SW480 (cell line): ENCODE measurements at regions not wholly inside any gene's neighbourhood (a gene's known extent, or its start where the extent isn't known, plus 50 kb on each side); places are given as distances from the start of the nearest gene placed in this dataset.
"Not testable (repeated sequence)": the region's sequence is repeated elsewhere in the genome, so short reads cannot be mapped to it uniquely, and the experiment has no call there.

Experiments
- DNase-seq: peaks from one replicate; pipeline ENCODE4 v3.0.0-alpha.2; 2016; ENCODE audit warnings: low spot score

DNA sequence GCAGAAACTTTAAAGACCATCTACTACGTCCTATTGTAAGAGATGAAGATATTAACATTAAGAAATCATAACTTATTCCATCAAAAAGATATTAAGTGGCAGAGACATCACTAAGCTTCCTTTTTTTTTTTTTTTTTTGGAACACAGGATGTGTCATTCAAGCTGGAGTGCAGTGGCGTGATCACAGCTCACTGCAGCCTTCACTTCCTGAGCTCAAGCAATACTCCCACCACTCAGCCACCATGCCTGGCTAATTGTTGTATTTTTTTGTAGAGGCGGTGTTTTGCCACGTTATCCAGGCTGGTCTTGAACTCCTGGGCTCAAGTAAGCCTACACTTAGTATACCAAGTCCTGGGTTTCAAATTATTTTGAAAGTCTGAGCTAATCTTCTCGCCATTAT is 169.7 kb upstream of the KCTD7 start:
- DNase-seq: not testable (repeated sequence)

- not testable (repeated sequence) for DNase-seq
Measured at GRCh38 chr7:66459783-66460413, 168.8 kb upstream of the KCTD7 start.

- DNase-seq: no peak
Measured at GRCh38 chr7:66460921-66461361, 167.7 kb upstream of the KCTD7 start.

- DNase-seq: not testable (repeated sequence)
Measured at GRCh38 chr7:66461397-66461796, 167.3 kb upstream of the KCTD7 start.

- DNase-seq: not testable (repeated sequence)
Measured at GRCh38 chr7:66462831-66463230, 165.8 kb upstream of the KCTD7 start.

GRCh38 chr7:66464059-66464458 is 164.6 kb upstream of the KCTD7 start:
- no peak for DNase-seq

- no peak for DNase-seq
Measured at GRCh38 chr7:66466081-66466600, 162.5 kb upstream of the KCTD7 start.

DNA sequence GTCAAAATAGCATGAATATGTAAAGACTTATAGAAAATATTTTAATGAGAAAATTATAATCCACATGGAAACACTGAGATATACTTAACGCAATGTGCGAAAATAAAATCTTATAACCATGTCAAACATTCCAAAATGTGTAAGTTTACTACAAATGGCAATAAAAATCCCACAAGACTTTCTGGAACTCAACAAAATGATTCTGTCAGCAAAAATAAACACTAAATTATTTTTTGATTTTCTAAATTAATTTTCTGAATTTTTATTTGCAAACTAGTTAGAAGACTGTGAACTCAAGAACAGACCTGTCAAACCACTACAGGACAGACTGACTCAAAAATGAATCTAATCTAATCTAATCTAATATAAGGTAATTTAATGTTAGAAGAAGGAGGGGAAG is 160.8 kb upstream of the KCTD7 start:
- DNase-seq: no peak

- DNase-seq: not testable (repeated sequence)
Measured at GRCh38 chr7:66473064-66473463, 155.6 kb upstream of the KCTD7 start.

DNA sequence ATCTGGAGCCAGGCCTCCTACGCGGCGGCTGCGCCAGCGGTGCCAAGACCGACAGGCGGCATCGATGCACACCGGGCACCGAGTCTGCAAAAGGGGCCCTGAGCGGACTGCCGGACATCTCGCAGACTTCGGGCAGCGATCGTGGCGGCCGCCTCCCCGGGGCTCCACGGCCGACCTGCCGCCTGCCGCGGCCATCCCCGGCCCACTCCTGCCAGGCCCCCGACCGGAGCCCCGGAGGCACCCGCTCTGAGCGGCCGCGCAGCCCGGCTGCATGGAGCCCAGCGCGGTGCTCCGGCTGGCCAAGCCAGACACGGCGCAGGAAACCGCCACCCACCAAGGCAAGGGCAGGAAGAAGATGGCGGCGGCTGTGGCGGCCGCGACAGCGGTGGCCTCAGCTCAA is 154.2 kb upstream of the KCTD7 start:
- DNase-seq: no peak

GRCh38 chr7:66476056-66476455 is 152.6 kb upstream of the KCTD7 start:
- DNase-seq: not testable (repeated sequence)

DNA sequence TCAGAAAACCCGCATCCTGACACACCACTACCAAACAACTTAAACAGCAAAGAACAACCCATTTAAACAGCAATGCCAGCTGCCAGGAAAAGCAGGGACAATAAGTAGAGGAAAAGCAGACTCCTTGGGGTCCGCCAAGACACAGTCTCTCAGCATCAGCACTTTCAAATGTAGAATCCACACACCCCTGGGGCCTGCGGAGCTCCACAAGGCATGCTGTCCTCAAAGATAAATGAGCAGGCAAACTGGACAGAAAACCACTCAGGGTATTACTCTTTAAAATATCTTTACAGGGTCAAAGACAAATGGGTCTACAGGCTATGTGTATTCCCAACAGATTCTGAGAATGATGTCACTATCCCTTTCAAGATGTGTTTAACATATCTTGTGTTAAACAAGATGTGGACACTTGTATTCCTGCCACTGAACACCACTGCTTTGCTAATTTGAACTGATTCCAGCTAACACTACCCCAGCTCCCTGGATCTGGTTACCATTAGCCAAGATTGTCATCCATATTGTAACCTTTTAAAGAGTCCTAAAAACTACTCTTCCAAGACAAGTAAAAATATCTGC is 150.8 kb upstream of the KCTD7 start:
- not testable (repeated sequence) for DNase-seq

- not testable (repeated sequence) for DNase-seq
Measured at GRCh38 chr7:66481229-66481628, 147.5 kb upstream of the KCTD7 start.

- DNase-seq: not testable (repeated sequence)
Measured at GRCh38 chr7:66489065-66489464, 139.6 kb upstream of the KCTD7 start.

- DNase-seq: not testable (repeated sequence)
Measured at GRCh38 chr7:66489741-66490140, 138.9 kb upstream of the KCTD7 start.

DNA sequence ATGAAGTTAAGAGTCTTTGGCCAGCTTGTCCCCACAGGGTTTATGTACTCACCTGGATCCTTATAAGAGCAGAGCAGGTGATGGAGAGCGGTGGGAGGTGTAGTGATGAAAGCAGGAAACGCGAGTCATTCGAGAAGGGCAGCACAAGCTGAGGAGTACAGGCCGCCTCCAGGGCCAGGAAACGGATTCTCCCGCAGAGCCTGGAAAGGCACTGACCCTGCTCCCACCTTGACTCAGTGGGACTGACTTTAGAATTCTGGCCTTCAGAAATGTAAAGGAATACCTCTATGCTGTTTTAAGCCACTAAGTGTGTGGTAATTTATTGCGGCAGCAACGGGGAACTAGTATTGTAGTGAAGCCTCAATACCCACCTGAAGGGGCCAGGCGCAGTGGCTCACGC is 137.7 kb upstream of the KCTD7 start:
- DNase-seq: not testable (repeated sequence)

DNA sequence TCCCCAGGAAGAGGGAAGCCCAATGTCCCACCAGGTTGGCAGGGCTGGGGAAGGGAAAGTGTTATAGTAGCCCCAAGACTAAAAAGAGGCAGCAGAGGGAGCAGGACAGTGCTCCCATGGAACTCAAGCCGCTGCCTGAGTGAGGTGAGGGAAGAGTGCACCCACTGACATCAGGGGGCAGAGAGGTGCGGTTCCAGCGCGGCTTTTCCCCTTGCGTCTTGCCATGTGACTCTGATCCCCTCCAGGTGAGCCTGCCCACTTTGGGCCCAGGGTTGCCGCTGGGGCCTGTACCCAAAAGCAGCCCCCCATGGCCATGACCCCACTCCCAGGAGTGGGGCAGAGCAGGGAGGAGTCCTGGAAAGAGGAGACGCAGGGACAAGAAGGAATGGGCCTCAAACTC is 136.3 kb upstream of the KCTD7 start:
- DNase-seq: not testable (repeated sequence)

- peak; percentile 99 for DNase-seq
Measured at GRCh38 chr7:66493235-66494205, 135.2 kb upstream of the KCTD7 start.

- no peak for DNase-seq
Measured at GRCh38 chr7:66497346-66497745, 131.3 kb upstream of the KCTD7 start.

- peak; percentile 47 for DNase-seq
Measured at GRCh38 chr7:66500087-66500486, 128.6 kb upstream of the KCTD7 start.

DNA sequence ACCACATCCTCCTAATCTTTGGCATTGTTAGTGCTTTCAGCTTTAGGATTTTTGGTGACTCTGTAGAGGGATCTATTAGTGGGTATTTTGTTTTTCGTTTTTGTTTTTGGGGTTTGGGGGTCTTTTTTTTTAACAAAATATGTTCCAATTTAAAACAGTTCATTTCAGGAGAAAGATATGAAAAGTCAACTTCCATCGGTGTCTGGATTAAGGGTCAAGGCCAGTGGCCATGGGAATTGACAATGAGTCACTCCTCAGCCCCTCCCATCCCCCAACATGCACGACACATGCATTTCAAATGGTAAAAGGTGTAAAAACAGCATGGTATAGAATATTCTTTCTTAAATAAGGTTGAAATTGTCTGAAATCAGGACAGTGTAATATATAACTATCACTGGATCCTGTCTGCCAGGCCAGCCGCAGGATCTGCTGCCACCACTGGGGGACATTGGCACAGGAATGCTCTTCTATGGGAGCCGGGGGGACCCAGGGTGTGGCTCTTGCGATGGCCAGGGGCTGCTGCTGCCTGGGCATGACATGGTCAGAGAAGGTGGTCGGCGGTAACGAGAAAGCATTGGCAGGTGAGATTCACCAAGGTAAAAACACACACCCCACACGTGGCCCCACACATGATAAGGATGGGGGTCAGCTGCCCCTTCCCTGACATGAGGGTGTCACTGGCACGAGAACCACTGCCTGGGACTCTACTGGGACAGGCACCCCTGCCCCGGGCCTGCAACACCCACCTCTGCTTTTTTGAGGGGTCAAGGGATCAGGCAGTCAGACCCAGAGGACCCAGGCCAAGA is 126.2 kb upstream of the KCTD7 start:
- no peak for DNase-seq

GRCh38 chr7:66503036-66503370 is 125.7 kb upstream of the KCTD7 start:
- no peak for DNase-seq
